ENCODE measurements at regions not wholly inside any gene's neighbourhood (a gene's known extent, or its start where the extent isn't known, plus 50 kb on each side); places are given as distances from the start of the nearest gene placed in this dataset.

DNA sequence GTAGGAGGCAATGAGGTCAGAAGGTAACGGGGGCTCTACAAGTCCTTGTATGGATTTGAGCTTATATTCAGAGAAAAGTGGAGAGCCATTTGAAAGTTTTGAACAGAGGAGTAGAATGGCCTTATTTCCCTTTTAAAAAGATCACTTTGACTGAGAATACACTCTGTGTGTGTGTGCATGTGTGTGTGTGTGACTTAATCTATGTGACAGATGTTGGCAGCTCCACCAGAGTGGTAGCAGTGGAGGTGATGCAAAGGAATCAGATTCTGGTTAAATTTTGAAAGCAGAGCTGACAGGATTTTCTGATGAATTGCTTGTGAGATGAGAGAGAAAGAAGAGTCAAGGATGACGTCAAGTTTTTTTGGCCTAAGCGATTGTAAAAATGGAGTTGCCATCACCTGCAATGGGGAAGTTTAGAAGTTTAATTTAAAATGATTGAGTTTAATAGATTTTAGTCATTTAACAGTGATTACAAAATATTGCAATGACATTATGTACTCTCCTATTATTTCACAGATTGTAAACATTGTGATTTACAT lies 172.2 kb upstream of the HEY2 start:
- H3K27me3 ChIP-seq (replicated peaks in 1 of 4; ENCODE audit: control insufficient read depth in 3 of 4, extremely low read depth in 1 of 4, insufficient read depth in 3 of 4, low read length in 3 of 4), result no peaks in the 10 kb centered on the region
- H2BK120ac ChIP-seq (replicated peaks; ENCODE audit: low read depth, low read length), result no peak overlapping the region
- no peaks in the 10 kb centered on the region for H3K79me1 ChIP-seq (ENCODE audit: low read depth, low read length)
- no peak for FAIRE-seq
- H3K79me2 ChIP-seq (ENCODE audit: control insufficient read depth in 1 of 2, insufficient read depth in 2 of 2, low read length in 2 of 2), result no peaks in the 10 kb centered on the region
- H2AFZ ChIP-seq (ENCODE audit: low read length), result no peak overlapping the region
- no peak overlapping the region for H4K5ac ChIP-seq (ENCODE audit: insufficient read length, low read depth, low read length)
- ChIA-PET CTCF (ENCODE audit: partially characterized antibody) (interaction anchor here (0.5 to 1.4 kb wide), 2 partner anchors 9 to 12 kb away, joined by 3 read pairs; no protein-coding TSS in a partner anchor), POLR2A (ENCODE audit: partially characterized antibody) (no interaction called here)
- H2BK20ac ChIP-seq (ENCODE audit: low read length), result no peak overlapping the region
- no peaks in the 10 kb centered on the region for H3K9me3 ChIP-seq (ENCODE audit: insufficient read depth in 2 of 2, low read depth in 1 of 2, low read length in 1 of 2)
- no peak overlapping the region for H3K4ac ChIP-seq (replicated peaks; ENCODE audit: insufficient read length, low read depth, low read length)
- H2AK5ac ChIP-seq (ENCODE audit: low read depth, low read length), result no peak overlapping the region
- WGBS, 2 experiments (ENCODE audit: extremely low coverage in 1 of 2, insufficient coverage in 1 of 2, insufficient read length in 1 of 2, insufficient replicate concordance in 2 of 2, low coverage in 1 of 2, low lambda C conversion rate in 2 of 2, missing lambda C conversion rate in 1 of 2), result 91% methylated on average over 3 of the region's 3 CpGs; no CpG with 5 or more reads in 1 of the 2 experiments
- no peak overlapping the region for H3K4me2 ChIP-seq (ENCODE audit: insufficient read depth in 1 of 2, low read depth in 2 of 2, low read length in 2 of 2)
- DNase-seq (ENCODE audit: low read depth in 1 of 2, low spot score in 2 of 2), result no peak
- no peak overlapping the region for H2BK5ac ChIP-seq (ENCODE audit: low read depth, low read length)
- no peaks in the 10 kb centered on the region for H4K20me1 ChIP-seq (replicated peaks in 1 of 2; ENCODE audit: control insufficient read depth in 1 of 2, insufficient read depth in 2 of 2, low read length in 2 of 2)
- H3K36me3 ChIP-seq (ENCODE audit: control insufficient read depth in 2 of 4, insufficient read depth in 4 of 4, low read length in 3 of 4), result no peaks in the 10 kb centered on the region
- no peak overlapping the region for H4K91ac ChIP-seq (replicated peaks; ENCODE audit: insufficient read length, low read length)
- H3K4me1 ChIP-seq (replicated peaks in 1 of 4; ENCODE audit: control insufficient read depth in 3 of 4, insufficient read depth in 4 of 4, low read length in 3 of 4), result no peaks in the 10 kb centered on the region
- H3K23me2 ChIP-seq (ENCODE audit: low read depth, low read length), result no peaks in the 10 kb centered on the region
- no peak overlapping the region for H3K27ac ChIP-seq (ENCODE audit: low read depth, low read length)
- H3K18ac ChIP-seq (ENCODE audit: extremely low read depth, low read length), result no peak overlapping the region
- H3K4me3 ChIP-seq (ENCODE audit: extremely low read depth in 1 of 4, insufficient read depth in 2 of 4, low read depth in 3 of 4, low read length in 4 of 4), result no peak overlapping the region
- no peak overlapping the region for H3K14ac ChIP-seq (ENCODE audit: insufficient read length)
- no peak overlapping the region for H3K23ac ChIP-seq (ENCODE audit: insufficient read length)
- no peak overlapping the region for H2BK12ac ChIP-seq (ENCODE audit: low read depth, low read length)
- no peak overlapping the region for H2BK15ac ChIP-seq (ENCODE audit: low read length)
- H4K8ac ChIP-seq (ENCODE audit: extremely low read depth, insufficient read depth, low read length), result no peak overlapping the region
- H3K9ac ChIP-seq (replicated peaks in 1 of 4; ENCODE audit: extremely low read depth in 1 of 4, low read depth in 3 of 4, low read length in 3 of 4), result no peak overlapping the region
- no peak overlapping the region for H3K56ac ChIP-seq (replicated peaks; ENCODE audit: insufficient read length, low read depth, low read length)
- TF ChIP-seq GABPA (IDR thresholded peaks at IDR 0.05; ENCODE audit: borderline replicate concordance, insufficient read depth, low read length), result no peak
- TF ChIP-seq, protein P1, sequence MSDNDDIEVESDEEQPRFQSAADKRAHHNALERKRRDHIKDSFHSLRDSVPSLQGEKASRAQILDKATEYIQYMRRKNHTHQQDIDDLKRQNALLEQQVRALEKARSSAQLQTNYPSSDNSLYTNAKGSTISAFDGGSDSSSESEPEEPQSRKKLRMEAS (IDR thresholded peaks at IDR 0.05), result no peak

Measured in H1 (cell line).